GM19023 (cell line): ENCODE measurements at regions not wholly inside any gene's neighbourhood (a gene's known extent, or its start where the extent isn't known, plus 50 kb on each side); places are given as distances from the start of the nearest gene placed in this dataset.

Experiments
- ATAC-seq: cut with Tn5 transposase; IDR thresholded peaks from one replicate; pipeline ENCODE4 v1.9.1; 2021; ENCODE audit warnings: mild to moderate bottlenecking, moderate library complexity; ENCODE audit not compliant: unreplicated experiment

GRCh38 chr18:68469049-68469625 is 245.8 kb downstream of the TMX3 start:
- ATAC-seq, result no peak

- no peak for ATAC-seq
Observed at GRCh38 chr18:68467957-68468356, 247.0 kb downstream of the TMX3 start.

GRCh38 chr18:68467329-68467728 is 247.6 kb downstream of the TMX3 start:
- ATAC-seq, result no peak

GRCh38 chr18:68466672-68467071 is 248.2 kb downstream of the TMX3 start:
- ATAC-seq, result no peak

GRCh38 chr18:68462766-68463165 is 252.1 kb downstream of the TMX3 start:
- ATAC-seq, result no peak

- ATAC-seq, result no peak
Observed at GRCh38 chr18:68462148-68462547, 252.8 kb downstream of the TMX3 start.

- no peak for ATAC-seq
Observed at GRCh38 chr18:68461481-68462018, 253.4 kb downstream of the TMX3 start.

- no peak for ATAC-seq
Observed at GRCh38 chr18:68459968-68460367, 254.9 kb downstream of the TMX3 start.

- no peak for ATAC-seq
Observed at GRCh38 chr18:68456985-68457384, 257.9 kb downstream of the TMX3 start.

- no peak for ATAC-seq
Observed at GRCh38 chr18:68455229-68455603, 259.7 kb downstream of the TMX3 start.

- ATAC-seq, result no peak
Observed at GRCh38 chr18:68454511-68455228, 260.2 kb downstream of the TMX3 start.

- ATAC-seq, result no peak
Observed at GRCh38 chr18:68449292-68449691, 265.6 kb downstream of the TMX3 start.

- ATAC-seq, result no peak
Observed at GRCh38 chr18:68448736-68449135, 266.2 kb downstream of the TMX3 start.

GRCh38 chr18:68447286-68447685 is 267.6 kb downstream of the TMX3 start:
- no peak for ATAC-seq

GRCh38 chr18:68445668-68446426 is 269.1 kb downstream of the TMX3 start:
- ATAC-seq, result no peak

- no peak for ATAC-seq
Observed at GRCh38 chr18:68445136-68445535, 269.8 kb downstream of the TMX3 start.

GRCh38 chr18:68441241-68441640 is 273.7 kb downstream of the TMX3 start:
- ATAC-seq, result no peak

- ATAC-seq, result no peak
Observed at GRCh38 chr18:68440433-68440832, 274.5 kb downstream of the TMX3 start.

GRCh38 chr18:68439642-68440041 is 275.3 kb downstream of the TMX3 start:
- ATAC-seq, result no peak

GRCh38 chr18:68438983-68439382 is 275.9 kb downstream of the TMX3 start:
- no peak for ATAC-seq

- no peak for ATAC-seq
Observed at GRCh38 chr18:68438536-68438935, 276.4 kb downstream of the TMX3 start.

GRCh38 chr18:68436485-68436884 is 278.4 kb downstream of the TMX3 start:
- ATAC-seq, result no peak
